Left kidney (tissue), 1 donor: ENCODE measurements at regions not wholly inside any gene's neighbourhood (a gene's known extent, or its start where the extent isn't known, plus 50 kb on each side); places are given as distances from the start of the nearest gene placed in this dataset.
"Not testable (repeated sequence)": the region's sequence is repeated elsewhere in the genome, so short reads cannot be mapped to it uniquely, and the experiment has no call there.

ENCODE experiments used
- DNase-seq: peaks from one replicate; pipeline ENCODE4 v3.0.0-alpha.2; 2013

- no peak for DNase-seq
Measured at GRCh38 chr2:62410926-62411456, 95.0 kb downstream of the TMEM17 start.

- peak; percentile 34 for DNase-seq
Measured at GRCh38 chr2:62410015-62410453, 96.0 kb downstream of the TMEM17 start.

GRCh38 chr2:62409442-62409841 lies 96.6 kb downstream of the TMEM17 start:
- DNase-seq = no peak

GRCh38 chr2:62408241-62408677 lies 97.7 kb downstream of the TMEM17 start:
- no peak for DNase-seq

- no peak for DNase-seq
Measured at GRCh38 chr2:62407838-62408237, 98.2 kb downstream of the TMEM17 start.

- no peak for DNase-seq
Measured at GRCh38 chr2:62407401-62407800, 98.6 kb downstream of the TMEM17 start.

- no peak for DNase-seq
Measured at GRCh38 chr2:62406573-62407043, 99.4 kb downstream of the TMEM17 start.

- DNase-seq = no peak
Measured at GRCh38 chr2:62404913-62405312, 101.1 kb downstream of the TMEM17 start.

- no peak for DNase-seq
Measured at GRCh38 chr2:62402156-62402555, 103.8 kb downstream of the TMEM17 start.

- no peak for DNase-seq
Measured at GRCh38 chr2:62398356-62398755, 107.6 kb downstream of the TMEM17 start.

GRCh38 chr2:62396880-62397279 lies 109.1 kb downstream of the TMEM17 start:
- no peak for DNase-seq

- no peak for DNase-seq
Measured at GRCh38 chr2:62393293-62393692, 112.7 kb downstream of the TMEM17 start.

GRCh38 chr2:62391696-62392095 lies 114.3 kb downstream of the TMEM17 start:
- no peak for DNase-seq

GRCh38 chr2:62386378-62386777 lies 119.6 kb downstream of the TMEM17 start:
- not testable (repeated sequence) for DNase-seq

GRCh38 chr2:62383846-62384245 lies 122.1 kb downstream of the TMEM17 start:
- DNase-seq = no peak

- DNase-seq = no peak
Measured at GRCh38 chr2:62382757-62383156, 123.2 kb downstream of the TMEM17 start.

- DNase-seq = no peak
Measured at GRCh38 chr2:62382122-62382521, 123.9 kb downstream of the TMEM17 start.

GRCh38 chr2:62381656-62382055 lies 124.3 kb downstream of the TMEM17 start:
- DNase-seq = no peak

- DNase-seq = no peak
Measured at GRCh38 chr2:62379566-62379965, 126.4 kb downstream of the TMEM17 start.

GRCh38 chr2:62375113-62375420 lies 130.9 kb downstream of the TMEM17 start:
- DNase-seq = peak; percentile 54

- DNase-seq = no peak
Measured at GRCh38 chr2:62374301-62375112, 131.5 kb downstream of the TMEM17 start.

- DNase-seq = no peak
Measured at GRCh38 chr2:62372824-62373223, 133.2 kb downstream of the TMEM17 start.

- no peak for DNase-seq
Measured at GRCh38 chr2:62370321-62371250, 135.4 kb downstream of the TMEM17 start.
